H1 (cell line): ENCODE measurements at regions not wholly inside any gene's neighbourhood (a gene's known extent, or its start where the extent isn't known, plus 50 kb on each side); places are given as distances from the start of the nearest gene placed in this dataset.

Source experiments
- BACH1 ChIP-seq: IDR thresholded peaks from 2 replicates; pipeline ENCODE4 v1.6.1; 2012; ENCODE audit warnings: low read length, improper control_type of control experiment
- BRCA1 ChIP-seq: IDR thresholded peaks from 2 replicates; pipeline ENCODE4 v1.6.1; 2012; ENCODE audit warnings: low read depth, low read length, improper control_type of control experiment
- EGR1 ChIP-seq: IDR thresholded peaks from 2 replicates; pipeline ENCODE4 v1.6.1; 2011; ENCODE audit warnings: low read depth, low read length, borderline replicate concordance
- EZH2 ChIP-seq: fragments of 200-600 bp; sonication (generic); IDR thresholded peaks from 2 replicates; pipeline ENCODE4 v1.7.1; 2012; ENCODE audit warnings: low read depth, mild to moderate bottlenecking, moderate library complexity, low read length, inconsistent platforms; ENCODE audit not compliant: severe bottlenecking
- JUND ChIP-seq: IDR thresholded peaks from 2 replicates; pipeline ENCODE4 v1.6.1; 2011; ENCODE audit warnings: mild to moderate bottlenecking, improper control_type of control experiment, low read length
- POLR2AphosphoS5 ChIP-seq: IDR thresholded peaks from 2 replicates; pipeline ENCODE4 v1.6.1; 2011; ENCODE audit warnings: low read depth, low read length
- YY1 ChIP-seq: IDR thresholded peaks from 2 replicates; pipeline ENCODE4 v1.6.1; 2011; ENCODE audit warnings: low read depth, mild to moderate bottlenecking, low read length
- TF ChIP-seq, protein P1 (sequence below), 3 experiments: IDR thresholded peaks; 1 replicate in 2 of 3; 2 replicates in 1 of 3; pipeline versions ENCODE4 v1.5.1 to v1.6.1; 2011; ENCODE audit warnings: low read length in 3 of 3, mild to moderate bottlenecking in 3 of 3, inconsistent platforms in 2 of 3, low read depth in 1 of 3, moderate library complexity in 1 of 3; ENCODE audit not compliant: insufficient read depth in 1 of 3; ENCODE audit errors: control extremely low read depth in 1 of 3

DNA sequence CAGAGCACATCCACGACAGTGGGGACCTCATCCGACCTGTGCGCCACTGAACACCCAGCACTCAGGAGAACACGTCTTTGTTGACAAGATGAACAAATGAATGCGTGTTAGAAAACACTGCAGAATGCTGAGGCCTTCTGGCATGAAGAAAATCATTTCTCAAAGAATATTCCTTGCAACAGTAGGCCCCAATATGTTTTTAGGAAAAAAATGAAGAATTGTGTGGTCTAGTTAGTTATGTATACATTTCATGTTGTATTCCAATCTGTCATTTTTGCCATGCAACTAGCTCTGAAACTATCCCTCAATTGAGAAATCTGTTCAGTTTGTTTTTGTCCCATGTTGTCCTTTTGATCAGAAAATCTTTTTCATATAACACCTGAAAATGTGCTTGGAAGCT lies 77.4 kb upstream of the MAD2L1 start:
- TF ChIP-seq JUND (no peak), YY1 (no peak), EGR1 (no peak), POLR2AphosphoS5 (no peak), BACH1 (no peak), EZH2 (no peak), BRCA1 (no peak)
- TF ChIP-seq, protein P1, sequence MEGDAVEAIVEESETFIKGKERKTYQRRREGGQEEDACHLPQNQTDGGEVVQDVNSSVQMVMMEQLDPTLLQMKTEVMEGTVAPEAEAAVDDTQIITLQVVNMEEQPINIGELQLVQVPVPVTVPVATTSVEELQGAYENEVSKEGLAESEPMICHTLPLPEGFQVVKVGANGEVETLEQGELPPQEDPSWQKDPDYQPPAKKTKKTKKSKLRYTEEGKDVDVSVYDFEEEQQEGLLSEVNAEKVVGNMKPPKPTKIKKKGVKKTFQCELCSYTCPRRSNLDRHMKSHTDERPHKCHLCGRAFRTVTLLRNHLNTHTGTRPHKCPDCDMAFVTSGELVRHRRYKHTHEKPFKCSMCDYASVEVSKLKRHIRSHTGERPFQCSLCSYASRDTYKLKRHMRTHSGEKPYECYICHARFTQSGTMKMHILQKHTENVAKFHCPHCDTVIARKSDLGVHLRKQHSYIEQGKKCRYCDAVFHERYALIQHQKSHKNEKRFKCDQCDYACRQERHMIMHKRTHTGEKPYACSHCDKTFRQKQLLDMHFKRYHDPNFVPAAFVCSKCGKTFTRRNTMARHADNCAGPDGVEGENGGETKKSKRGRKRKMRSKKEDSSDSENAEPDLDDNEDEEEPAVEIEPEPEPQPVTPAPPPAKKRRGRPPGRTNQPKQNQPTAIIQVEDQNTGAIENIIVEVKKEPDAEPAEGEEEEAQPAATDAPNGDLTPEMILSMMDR (IDR thresholded peaks at IDR 0.05; ENCODE audit: control extremely low read depth in 1 of 3, insufficient read depth in 1 of 3, low read depth in 1 of 3, low read length in 3 of 3): no peak
